ENCODE measurements at regions not wholly inside any gene's neighbourhood (a gene's known extent, or its start where the extent isn't known, plus 50 kb on each side); places are given as distances from the start of the nearest gene placed in this dataset.

DNA sequence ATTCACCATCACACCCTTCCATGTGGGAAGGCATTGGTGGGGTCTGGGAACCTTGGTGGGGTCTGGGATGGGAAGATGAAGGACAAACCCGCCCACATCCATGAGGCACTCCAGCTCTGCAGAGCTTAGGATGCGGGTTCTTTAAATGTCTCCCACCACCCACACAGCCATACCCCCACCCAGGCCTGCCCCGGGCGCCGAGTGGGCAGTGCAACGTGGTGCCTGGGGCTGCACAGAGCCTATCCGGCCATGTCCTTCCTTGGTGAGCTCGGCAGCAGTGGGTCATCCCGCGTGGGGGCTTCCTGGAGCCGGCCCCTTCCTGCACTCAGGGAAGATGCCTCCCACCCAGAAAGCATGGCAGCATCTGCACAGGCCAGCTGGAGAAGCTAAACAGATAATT lies 163.5 kb upstream of the TCERG1L start:
- Histone ChIP-seq H4K20me1 (ENCODE audit: insufficient read depth, poor library complexity, severe bottlenecking) (no peaks in the 10 kb centered on the region), H2AFZ (no peak overlapping the region), H3K9me3 (ENCODE audit: low read depth) (no peaks in the 10 kb centered on the region), H3K4me3 (no peak overlapping the region), H3K4me1 (ENCODE audit: insufficient read depth) (no peaks in the 10 kb centered on the region), H3K36me3 (replicated peaks; ENCODE audit: insufficient read depth, low read depth) (no peaks in the 10 kb centered on the region), H3K27ac (no peak overlapping the region), H3K27me3 (no peaks in the 10 kb centered on the region), H3K4me2 (no peak overlapping the region), H3K79me2 (no peaks in the 10 kb centered on the region), H3K9me2 (replicated peaks; ENCODE audit: insufficient read depth) (no peaks in the 10 kb centered on the region)
- DNase-seq (ENCODE audit: low spot score): no peak
- 93% methylated on average over 11 of the region's 11 CpGs for WGBS (ENCODE audit: low lambda C conversion rate, missing lambda C conversion rate)
- TF ChIP-seq EZH2 (IDR thresholded peaks at IDR 0.05; ENCODE audit: borderline replicate concordance) (no peak), EZH2phosphoT487 (IDR thresholded peaks at IDR 0.05; ENCODE audit: low read depth, severe bottlenecking, unreplicated experiment) (no peak)
- TF ChIP-seq, protein P1, sequence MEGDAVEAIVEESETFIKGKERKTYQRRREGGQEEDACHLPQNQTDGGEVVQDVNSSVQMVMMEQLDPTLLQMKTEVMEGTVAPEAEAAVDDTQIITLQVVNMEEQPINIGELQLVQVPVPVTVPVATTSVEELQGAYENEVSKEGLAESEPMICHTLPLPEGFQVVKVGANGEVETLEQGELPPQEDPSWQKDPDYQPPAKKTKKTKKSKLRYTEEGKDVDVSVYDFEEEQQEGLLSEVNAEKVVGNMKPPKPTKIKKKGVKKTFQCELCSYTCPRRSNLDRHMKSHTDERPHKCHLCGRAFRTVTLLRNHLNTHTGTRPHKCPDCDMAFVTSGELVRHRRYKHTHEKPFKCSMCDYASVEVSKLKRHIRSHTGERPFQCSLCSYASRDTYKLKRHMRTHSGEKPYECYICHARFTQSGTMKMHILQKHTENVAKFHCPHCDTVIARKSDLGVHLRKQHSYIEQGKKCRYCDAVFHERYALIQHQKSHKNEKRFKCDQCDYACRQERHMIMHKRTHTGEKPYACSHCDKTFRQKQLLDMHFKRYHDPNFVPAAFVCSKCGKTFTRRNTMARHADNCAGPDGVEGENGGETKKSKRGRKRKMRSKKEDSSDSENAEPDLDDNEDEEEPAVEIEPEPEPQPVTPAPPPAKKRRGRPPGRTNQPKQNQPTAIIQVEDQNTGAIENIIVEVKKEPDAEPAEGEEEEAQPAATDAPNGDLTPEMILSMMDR (IDR thresholded peaks at IDR 0.05; ENCODE audit: poor library complexity): no peak

DNA sequence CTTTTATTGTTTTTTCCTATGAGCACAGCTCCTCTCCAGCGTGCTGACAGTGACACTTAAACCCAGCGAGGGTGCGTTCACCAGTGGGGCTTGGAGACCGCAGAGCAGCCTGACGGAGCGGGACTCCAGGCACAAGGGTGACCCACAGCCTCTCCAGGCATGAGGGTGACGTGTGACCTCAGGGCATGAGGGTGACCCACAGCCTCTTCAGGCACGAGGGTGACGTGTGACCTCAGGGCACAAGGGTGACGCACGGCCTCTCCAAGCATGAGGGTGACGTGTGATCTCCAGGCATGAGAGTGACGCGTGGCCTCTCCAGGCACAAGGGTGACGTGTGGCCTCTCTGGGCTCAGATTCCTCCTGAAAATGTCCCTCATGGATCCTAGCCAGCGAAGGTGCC lies 164.3 kb upstream of the TCERG1L start:
- TF ChIP-seq EZH2 (IDR thresholded peaks at IDR 0.05; ENCODE audit: borderline replicate concordance) (no peak), EZH2phosphoT487 (IDR thresholded peaks at IDR 0.05; ENCODE audit: low read depth, severe bottlenecking, unreplicated experiment) (no peak)
- TF ChIP-seq, protein P1 (IDR thresholded peaks at IDR 0.05; ENCODE audit: poor library complexity): no peak
- no peaks in the 10 kb centered on the region for H3K27me3 ChIP-seq
- H3K4me1 ChIP-seq (ENCODE audit: insufficient read depth): no peaks in the 10 kb centered on the region
- H3K36me3 ChIP-seq (replicated peaks; ENCODE audit: insufficient read depth, low read depth): no peaks in the 10 kb centered on the region
- no peak for DNase-seq (ENCODE audit: low spot score)
- 93% methylated on average over 16 of the region's 16 CpGs for WGBS (ENCODE audit: low lambda C conversion rate, missing lambda C conversion rate)
- no peak overlapping the region for H3K4me3 ChIP-seq
- H3K4me2 ChIP-seq: no peak overlapping the region
- H2AFZ ChIP-seq: no peak overlapping the region
- H3K79me2 ChIP-seq: no peaks in the 10 kb centered on the region
- H3K27ac ChIP-seq: no peak overlapping the region
- no peaks in the 10 kb centered on the region for H3K9me2 ChIP-seq (replicated peaks; ENCODE audit: insufficient read depth)
- no peaks in the 10 kb centered on the region for H3K9me3 ChIP-seq (ENCODE audit: low read depth)
- H4K20me1 ChIP-seq (ENCODE audit: insufficient read depth, poor library complexity, severe bottlenecking): no peaks in the 10 kb centered on the region

DNA sequence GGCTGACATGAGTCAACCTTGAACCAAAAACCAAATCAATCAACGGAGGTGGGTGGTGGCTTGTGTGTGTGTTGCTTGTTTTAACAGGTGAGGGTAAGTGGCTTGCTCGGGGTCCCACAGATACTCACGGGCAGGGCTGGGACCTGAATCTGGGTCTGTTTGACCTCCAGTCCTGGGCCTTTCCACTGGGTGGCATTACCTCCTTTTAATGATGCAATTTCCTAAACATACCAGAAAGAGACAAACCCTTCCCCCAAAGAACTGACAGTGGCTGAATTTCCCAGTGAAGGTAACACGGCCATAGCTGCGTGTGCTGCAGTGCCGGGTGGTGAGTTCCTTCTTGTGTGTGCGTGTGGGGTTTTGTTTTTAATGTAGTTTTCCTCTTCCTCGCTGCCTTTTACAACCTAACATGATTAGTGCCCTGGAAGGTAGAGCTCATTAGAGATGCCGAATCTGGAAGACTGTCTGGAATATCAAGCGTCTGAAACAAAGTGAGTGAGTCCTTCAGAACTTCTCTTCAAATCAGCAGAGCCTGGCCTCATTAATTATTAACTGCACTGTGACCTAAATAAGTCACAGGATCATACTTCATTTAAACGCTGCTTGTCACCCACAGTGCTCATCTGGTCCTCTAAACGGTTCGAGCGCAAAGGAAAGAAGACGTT lies 166.1 kb upstream of the TCERG1L start:
- Histone ChIP-seq H3K27me3 (no peaks in the 10 kb centered on the region), H3K4me3 (no peak overlapping the region), H3K27ac (peak overlapping the region; percentile 73), H4K20me1 (ENCODE audit: insufficient read depth, poor library complexity, severe bottlenecking) (no peaks in the 10 kb centered on the region), H3K36me3 (replicated peaks; ENCODE audit: insufficient read depth, low read depth) (no peaks in the 10 kb centered on the region), H3K9me2 (replicated peaks; ENCODE audit: insufficient read depth) (no peaks in the 10 kb centered on the region), H3K4me2 (peak overlapping the region; percentile 63), H3K9me3 (ENCODE audit: low read depth) (no peaks in the 10 kb centered on the region), H3K4me1 (ENCODE audit: insufficient read depth) (no peaks in the 10 kb centered on the region), H3K79me2 (no peaks in the 10 kb centered on the region), H2AFZ (peak overlapping the region; percentile 45)
- 57% methylated on average over 15 of the region's 15 CpGs for WGBS (ENCODE audit: low lambda C conversion rate, missing lambda C conversion rate)
- no peak for TF ChIP-seq EZH2 (IDR thresholded peaks at IDR 0.05; ENCODE audit: borderline replicate concordance)
- no peak for TF ChIP-seq EZH2phosphoT487 (IDR thresholded peaks at IDR 0.05; ENCODE audit: low read depth, severe bottlenecking, unreplicated experiment)
- TF ChIP-seq, protein P1 (IDR thresholded peaks at IDR 0.05; ENCODE audit: poor library complexity): peak; percentile 21
- DNase-seq (ENCODE audit: low spot score): peak; percentile 54
